H9 (cell line): ENCODE measurements at regions not wholly inside any gene's neighbourhood (a gene's known extent, or its start where the extent isn't known, plus 50 kb on each side); places are given as distances from the start of the nearest gene placed in this dataset.

Source experiments
- DNase-seq: peaks from one replicate; pipeline ENCODE4 v3.0.0-alpha.2; 2017
- H2AFZ ChIP-seq: one replicate; pipeline ENCODE4 v1.6.1; 2013; ENCODE audit warnings: mild to moderate bottlenecking, low read length, control low read depth, moderate library complexity
- H2AK5ac ChIP-seq: 2 replicates; pipeline ENCODE4 v1.6.1; 2013; ENCODE audit warnings: low read length, control low read depth, mixed read lengths; ENCODE audit not compliant: insufficient read length
- H2BK120ac ChIP-seq: one replicate; pipeline ENCODE4 v1.6.1; 2013; ENCODE audit warnings: low read depth, mild to moderate bottlenecking, low read length, control low read depth, inconsistent platforms; ENCODE audit not compliant: poor library complexity, severe bottlenecking
- H2BK12ac ChIP-seq: 2 replicates; pipeline ENCODE4 v1.6.1; 2013; ENCODE audit warnings: low read length, control low read depth, mixed read lengths, low read depth; ENCODE audit not compliant: insufficient read length
- H2BK15ac ChIP-seq: 2 replicates; pipeline ENCODE4 v1.6.1; 2013; ENCODE audit warnings: low read depth, low read length, control low read depth
- H2BK20ac ChIP-seq: one replicate; pipeline ENCODE4 v1.6.1; 2013; ENCODE audit warnings: low read depth, mild to moderate bottlenecking, low read length, control low read depth, inconsistent platforms; ENCODE audit not compliant: poor library complexity, severe bottlenecking
- H2BK5ac ChIP-seq: 2 replicates; pipeline ENCODE4 v1.6.1; 2013; ENCODE audit warnings: low read length, control low read depth, mixed read lengths; ENCODE audit not compliant: insufficient read length
- H3K14ac ChIP-seq: 2 replicates; pipeline ENCODE4 v1.6.1; 2013; ENCODE audit warnings: low read length, control low read depth; ENCODE audit not compliant: insufficient read depth
- H3K18ac ChIP-seq: 2 replicates; pipeline ENCODE4 v1.6.1; 2013; ENCODE audit warnings: low read depth, mild to moderate bottlenecking, mixed read lengths, low read length, control low read depth; ENCODE audit not compliant: insufficient read length
- H3K23ac ChIP-seq: 2 replicates; pipeline ENCODE4 v1.6.1; 2013; ENCODE audit warnings: low read length, control low read depth, mixed read lengths, low read depth; ENCODE audit not compliant: insufficient read length
- H3K23me2 ChIP-seq: 2 replicates; pipeline ENCODE4 v1.6.1; 2013; ENCODE audit warnings: low read depth, mild to moderate bottlenecking, mixed read lengths, low read length, control low read depth; ENCODE audit not compliant: insufficient read length, poor library complexity, severe bottlenecking
- H3K27ac ChIP-seq: 2 replicates; pipeline ENCODE4 v1.5.1; 2013; ENCODE audit warnings: low read length, control low read depth, mixed read lengths, low read depth; ENCODE audit not compliant: insufficient read length
- H3K27me3 ChIP-seq: 2 replicates; pipeline ENCODE4 v1.6.1; 2013; ENCODE audit warnings: low read length, control low read depth, inconsistent platforms; ENCODE audit not compliant: insufficient read depth
- H3K4ac ChIP-seq: 2 replicates; pipeline ENCODE4 v1.6.1; 2013; ENCODE audit warnings: low read depth, mild to moderate bottlenecking, control low read depth, inconsistent platforms, low read length, moderate library complexity
- H3K4me1 ChIP-seq: 2 replicates; pipeline ENCODE4 v1.6.1; 2013; ENCODE audit warnings: low read length, control low read depth, inconsistent platforms; ENCODE audit not compliant: insufficient read depth
- H3K4me2 ChIP-seq: 2 replicates; pipeline ENCODE4 v1.6.1; 2013; ENCODE audit warnings: low read length, control low read depth, mixed read lengths; ENCODE audit not compliant: insufficient read length, insufficient read depth
- H3K56ac ChIP-seq: 2 replicates; pipeline ENCODE4 v1.6.1; 2013; ENCODE audit warnings: low read depth, mild to moderate bottlenecking, mixed read lengths, low read length, control low read depth; ENCODE audit not compliant: insufficient read length
- H3K79me1 ChIP-seq: 2 replicates; pipeline ENCODE4 v1.6.1; 2013; ENCODE audit warnings: low read depth, mild to moderate bottlenecking, moderate library complexity, low read length, control low read depth, inconsistent platforms; ENCODE audit not compliant: insufficient read depth, poor library complexity, severe bottlenecking
- H3K79me2 ChIP-seq: 2 replicates; pipeline ENCODE4 v1.6.1; 2013; ENCODE audit warnings: low read length, control low read depth, inconsistent platforms; ENCODE audit not compliant: insufficient read depth
- H3K9ac ChIP-seq: 2 replicates; pipeline ENCODE4 v1.6.1; 2013; ENCODE audit warnings: low read length, control low read depth, mixed read lengths; ENCODE audit not compliant: insufficient read length; ENCODE audit errors: extremely low read depth
- H3K9me3 ChIP-seq: one replicate; pipeline ENCODE4 v1.6.1; 2013; ENCODE audit warnings: low read depth, low read length, inconsistent platforms; ENCODE audit not compliant: control insufficient read depth
- H3T11ph ChIP-seq: one replicate; pipeline ENCODE4 v1.6.1; 2013; ENCODE audit warnings: mild to moderate bottlenecking, low read length, control low read depth, inconsistent platforms
- H4K20me1 ChIP-seq: one replicate; pipeline ENCODE4 v1.6.1; 2013; ENCODE audit not compliant: control insufficient read depth, insufficient read length, insufficient read depth
- H4K5ac ChIP-seq: 2 replicates; pipeline ENCODE4 v1.6.1; 2013; ENCODE audit warnings: low read depth, mild to moderate bottlenecking, mixed read lengths, low read length, control low read depth; ENCODE audit not compliant: insufficient read length
- H4K8ac ChIP-seq: replicated peaks from 2 replicates; pipeline ENCODE4 v1.6.1; 2013; ENCODE audit warnings: low read length, control low read depth, mixed read lengths, low read depth; ENCODE audit not compliant: insufficient read length
- H4K91ac ChIP-seq: 2 replicates; pipeline ENCODE4 v1.6.1; 2013; ENCODE audit warnings: low read depth, mild to moderate bottlenecking, moderate library complexity, mixed read lengths, low read length, control low read depth; ENCODE audit not compliant: insufficient read length
- H3K27ac Mint-ChIP-seq, 3 experiments: 2 replicates in 2 of 3; 3 replicates in 1 of 3; pipeline ENCODE4 v1.8.0; 2020 to 2021; ENCODE audit warnings: mixed read lengths in 3 of 3, mild to moderate bottlenecking in 1 of 3, moderate library complexity in 1 of 3
- H3K27me3 Mint-ChIP-seq: 2 replicates; pipeline ENCODE4 v1.8.0; 2021; ENCODE audit warnings: low read depth, mild to moderate bottlenecking, moderate library complexity, mixed read lengths
- H3K36me3 Mint-ChIP-seq, 3 experiments: 2 replicates in 2 of 3; 3 replicates in 1 of 3; pipeline ENCODE4 v1.8.0; 2020 to 2021; ENCODE audit warnings: low read depth in 3 of 3, mixed read lengths in 3 of 3; ENCODE audit not compliant: insufficient read depth in 1 of 3
- H3K4me1 Mint-ChIP-seq, 2 experiments: 2 replicates each; pipeline ENCODE4 v1.8.0; 2020; ENCODE audit warnings: mixed read lengths in 2 of 2
- H3K4me3 Mint-ChIP-seq, 2 experiments: 2 replicates in 1 of 2; 3 replicates in 1 of 2; pipeline ENCODE4 v1.8.0; 2020 to 2021; ENCODE audit warnings: mild to moderate bottlenecking in 2 of 2, mixed read lengths in 2 of 2, moderate library complexity in 1 of 2
- H3K9me3 Mint-ChIP-seq, 2 experiments: 2 replicates in 1 of 2; 3 replicates in 1 of 2; pipeline ENCODE4 v1.8.0; 2020; ENCODE audit warnings: mild to moderate bottlenecking in 2 of 2, mixed read lengths in 2 of 2, moderate library complexity in 1 of 2
- WGBS: extraction: QIAGEN DNeasy Blood & Tissue Kit; methylation state at CpG from one replicate; pipeline ENCODE4 v1.1.7; 2013; ENCODE audit warnings: missing lambda C conversion rate, low lambda C conversion rate, mixed read lengths; ENCODE audit not compliant: insufficient read length; ENCODE audit errors: extremely low coverage; 5-methylcytosine and 5-hydroxymethylcytosine counted together
- TF ChIP-seq, protein P1 (sequence below): fragments of 200-600 bp; sonication (generic); conservative IDR thresholded peaks from 3 replicates; pipeline ENCODE4 v1.8.0; 2021; ENCODE audit warnings: antibody characterized with exemption, mild to moderate bottlenecking

- Mint-ChIP-seq H3K9me3 (no peaks in the 10 kb centered on the region), H3K36me3 (no peaks in the 10 kb centered on the region), H3K27ac (no peak overlapping the region), H3K4me1 (no peaks in the 10 kb centered on the region), H3K4me3 (no peak overlapping the region), H3K27me3 (peaks cover 7% of the 10 kb centered on the region)
- Histone ChIP-seq H3K4me1 (no peaks in the 10 kb centered on the region), H3K4me2 (no peak overlapping the region), H4K91ac (no peak overlapping the region), H3K9me3 (no peaks in the 10 kb centered on the region), H2BK12ac (no peak overlapping the region), H3K79me2 (no peaks in the 10 kb centered on the region), H4K5ac (no peak overlapping the region), H3T11ph (no peak overlapping the region), H2BK5ac (no peak overlapping the region), H3K4ac (no peak overlapping the region), H3K79me1 (no peaks in the 10 kb centered on the region), H2BK15ac (no peak overlapping the region), H3K18ac (no peak overlapping the region), H2BK20ac (no peak overlapping the region), H2BK120ac (no peak overlapping the region), H4K20me1 (no peaks in the 10 kb centered on the region), H3K23ac (no peak overlapping the region), H3K27ac (no peak overlapping the region), H3K14ac (no peak overlapping the region), H3K27me3 (no peaks in the 10 kb centered on the region), H4K8ac (no peak overlapping the region), H3K9ac (no peak overlapping the region), H3K23me2 (no peaks in the 10 kb centered on the region), H2AK5ac (no peak overlapping the region), H2AFZ (no peak overlapping the region), H3K56ac (no peak overlapping the region)
- TF ChIP-seq, protein P1, sequence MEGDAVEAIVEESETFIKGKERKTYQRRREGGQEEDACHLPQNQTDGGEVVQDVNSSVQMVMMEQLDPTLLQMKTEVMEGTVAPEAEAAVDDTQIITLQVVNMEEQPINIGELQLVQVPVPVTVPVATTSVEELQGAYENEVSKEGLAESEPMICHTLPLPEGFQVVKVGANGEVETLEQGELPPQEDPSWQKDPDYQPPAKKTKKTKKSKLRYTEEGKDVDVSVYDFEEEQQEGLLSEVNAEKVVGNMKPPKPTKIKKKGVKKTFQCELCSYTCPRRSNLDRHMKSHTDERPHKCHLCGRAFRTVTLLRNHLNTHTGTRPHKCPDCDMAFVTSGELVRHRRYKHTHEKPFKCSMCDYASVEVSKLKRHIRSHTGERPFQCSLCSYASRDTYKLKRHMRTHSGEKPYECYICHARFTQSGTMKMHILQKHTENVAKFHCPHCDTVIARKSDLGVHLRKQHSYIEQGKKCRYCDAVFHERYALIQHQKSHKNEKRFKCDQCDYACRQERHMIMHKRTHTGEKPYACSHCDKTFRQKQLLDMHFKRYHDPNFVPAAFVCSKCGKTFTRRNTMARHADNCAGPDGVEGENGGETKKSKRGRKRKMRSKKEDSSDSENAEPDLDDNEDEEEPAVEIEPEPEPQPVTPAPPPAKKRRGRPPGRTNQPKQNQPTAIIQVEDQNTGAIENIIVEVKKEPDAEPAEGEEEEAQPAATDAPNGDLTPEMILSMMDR, result no peak
- no peak for DNase-seq
- WGBS, result no CpG with 5 or more reads among the region's 7 CpGs
Measured at GRCh38 chr14:21989090-21989489, 315.5 kb upstream of the OR4E1 start.
